ENCODE measurements at regions not wholly inside any gene's neighbourhood (a gene's known extent, or its start where the extent isn't known, plus 50 kb on each side); places are given as distances from the start of the nearest gene placed in this dataset.

DNA sequence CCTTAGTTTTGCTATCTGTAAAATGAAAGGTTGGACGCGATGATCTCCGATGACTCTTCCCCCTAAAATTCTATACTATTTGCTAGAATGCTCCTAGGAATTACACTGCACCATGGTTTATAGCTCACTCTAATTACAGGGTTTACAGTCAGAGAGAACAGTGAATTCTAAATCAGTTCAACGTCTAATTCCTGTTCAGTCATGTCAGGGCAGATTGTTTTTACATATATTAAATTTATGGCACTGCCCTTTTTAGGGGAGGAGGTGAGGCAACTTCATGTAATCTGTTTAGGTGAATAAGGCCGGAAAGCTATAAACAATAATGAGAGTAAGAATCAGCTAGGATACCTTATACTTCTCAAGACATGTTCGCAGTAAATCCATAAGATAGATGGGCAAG is 293.9 kb downstream of the BAMBI start:
- 100% methylated on average over 5 of the region's 6 CpGs for WGBS (ENCODE audit: insufficient coverage)
- TF ChIP-seq, protein P1, sequence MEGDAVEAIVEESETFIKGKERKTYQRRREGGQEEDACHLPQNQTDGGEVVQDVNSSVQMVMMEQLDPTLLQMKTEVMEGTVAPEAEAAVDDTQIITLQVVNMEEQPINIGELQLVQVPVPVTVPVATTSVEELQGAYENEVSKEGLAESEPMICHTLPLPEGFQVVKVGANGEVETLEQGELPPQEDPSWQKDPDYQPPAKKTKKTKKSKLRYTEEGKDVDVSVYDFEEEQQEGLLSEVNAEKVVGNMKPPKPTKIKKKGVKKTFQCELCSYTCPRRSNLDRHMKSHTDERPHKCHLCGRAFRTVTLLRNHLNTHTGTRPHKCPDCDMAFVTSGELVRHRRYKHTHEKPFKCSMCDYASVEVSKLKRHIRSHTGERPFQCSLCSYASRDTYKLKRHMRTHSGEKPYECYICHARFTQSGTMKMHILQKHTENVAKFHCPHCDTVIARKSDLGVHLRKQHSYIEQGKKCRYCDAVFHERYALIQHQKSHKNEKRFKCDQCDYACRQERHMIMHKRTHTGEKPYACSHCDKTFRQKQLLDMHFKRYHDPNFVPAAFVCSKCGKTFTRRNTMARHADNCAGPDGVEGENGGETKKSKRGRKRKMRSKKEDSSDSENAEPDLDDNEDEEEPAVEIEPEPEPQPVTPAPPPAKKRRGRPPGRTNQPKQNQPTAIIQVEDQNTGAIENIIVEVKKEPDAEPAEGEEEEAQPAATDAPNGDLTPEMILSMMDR (IDR thresholded peaks at IDR 0.05): no peak
- no peaks in the 10 kb centered on the region for H3K4me1 ChIP-seq (ENCODE audit: control insufficient read depth, insufficient read depth, low read length)
- intact Hi-C loops (cut with micrococcal nuclease): no loop called here
- no peaks in the 10 kb centered on the region for H3K27me3 ChIP-seq (ENCODE audit: control insufficient read depth, insufficient read depth, low read length)
- Mint-ChIP-seq H3K9me3 (peaks cover 0 to 2% of the 10 kb centered on the region in 2 donors), H3K36me3 (no peaks in the 10 kb centered on the region), H3K4me1 (no peaks in the 10 kb centered on the region), H3K4me3 (no peak overlapping the region), H3K27ac (no peak overlapping the region), H3K27me3 (ENCODE audit: low read depth in 2 of 2) (no peaks in the 10 kb centered on the region)
- ATAC-seq (no peak), DNase-seq (no peak)
- no peak overlapping the region for H3K27ac ChIP-seq (ENCODE audit: low read length)
- H3K4me3 ChIP-seq (ENCODE audit: low read length): no peak overlapping the region
- H3K9me3 ChIP-seq (ENCODE audit: control insufficient read depth, insufficient read depth, low read length): no peaks in the 10 kb centered on the region
- no peaks in the 10 kb centered on the region for H3K36me3 ChIP-seq (ENCODE audit: control insufficient read depth, insufficient read depth, low read length)

DNA sequence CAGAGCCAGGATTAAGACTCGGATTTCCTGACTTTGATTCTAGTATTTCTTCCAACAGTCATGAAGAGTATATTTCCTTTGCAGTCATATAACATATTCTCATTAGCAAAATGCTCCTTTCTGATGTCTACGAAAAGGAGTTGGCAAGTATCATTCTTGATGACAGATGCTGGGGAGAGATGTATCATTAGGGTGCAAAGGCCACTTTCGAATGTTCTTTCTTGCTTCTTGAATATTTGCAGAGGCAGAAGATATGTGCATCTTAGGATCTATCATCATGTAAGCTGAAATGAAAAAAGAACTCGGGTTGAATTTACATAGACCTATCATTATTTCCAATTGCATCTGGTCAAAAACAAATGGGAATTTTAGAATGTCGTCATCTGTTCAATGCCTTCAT is 294.4 kb downstream of the BAMBI start:
- TF ChIP-seq, protein P1 (IDR thresholded peaks at IDR 0.05): no peak
- no peak overlapping the region for H3K4me3 ChIP-seq (ENCODE audit: low read length)
- WGBS (ENCODE audit: insufficient coverage): 91% methylated on average over 5 of the region's 5 CpGs
- no peaks in the 10 kb centered on the region for H3K27me3 ChIP-seq (ENCODE audit: control insufficient read depth, insufficient read depth, low read length)
- Mint-ChIP-seq H3K4me3 (no peak overlapping the region), H3K4me1 (no peaks in the 10 kb centered on the region), H3K9me3 (peaks cover 0 to 2% of the 10 kb centered on the region in 2 donors), H3K27ac (no peak overlapping the region), H3K36me3 (no peaks in the 10 kb centered on the region), H3K27me3 (ENCODE audit: low read depth in 2 of 2) (no peaks in the 10 kb centered on the region)
- H3K9me3 ChIP-seq (ENCODE audit: control insufficient read depth, insufficient read depth, low read length): no peaks in the 10 kb centered on the region
- no peak overlapping the region for H3K27ac ChIP-seq (ENCODE audit: low read length)
- DNase-seq: no peak
- intact Hi-C loops (cut with micrococcal nuclease): no loop called here
- H3K36me3 ChIP-seq (ENCODE audit: control insufficient read depth, insufficient read depth, low read length): no peaks in the 10 kb centered on the region
- no peaks in the 10 kb centered on the region for H3K4me1 ChIP-seq (ENCODE audit: control insufficient read depth, insufficient read depth, low read length)
- ATAC-seq: no peak

- DNase-seq: no peak
- Mint-ChIP-seq H3K27me3 (ENCODE audit: low read depth in 2 of 2) (no peaks in the 10 kb centered on the region), H3K4me1 (no peaks in the 10 kb centered on the region), H3K4me3 (no peak overlapping the region), H3K9me3 (peaks cover 0 to 2% of the 10 kb centered on the region in 2 donors), H3K27ac (no peak overlapping the region), H3K36me3 (no peaks in the 10 kb centered on the region)
- Histone ChIP-seq H3K9me3 (ENCODE audit: control insufficient read depth, insufficient read depth, low read length) (no peaks in the 10 kb centered on the region), H3K27me3 (ENCODE audit: control insufficient read depth, insufficient read depth, low read length) (no peaks in the 10 kb centered on the region), H3K4me1 (ENCODE audit: control insufficient read depth, insufficient read depth, low read length) (no peaks in the 10 kb centered on the region), H3K27ac (ENCODE audit: low read length) (no peak overlapping the region), H3K36me3 (ENCODE audit: control insufficient read depth, insufficient read depth, low read length) (no peaks in the 10 kb centered on the region), H3K4me3 (ENCODE audit: low read length) (no peak overlapping the region)
- intact Hi-C loops (cut with micrococcal nuclease): no loop called here
- TF ChIP-seq, protein P1 (IDR thresholded peaks at IDR 0.05): no peak
- 90% methylated on average over 12 of the region's 12 CpGs for WGBS (ENCODE audit: insufficient coverage)
- ATAC-seq: no peak
Measured at GRCh38 chr10:28973309-28973972, 296.1 kb downstream of the BAMBI start.

Data from natural killer cell (primary cell).